Psoas muscle (tissue), 7 donors: ENCODE measurements at regions not wholly inside any gene's neighbourhood (a gene's known extent, or its start where the extent isn't known, plus 50 kb on each side); places are given as distances from the start of the nearest gene placed in this dataset.

Experiments used
- ATAC-seq, 4 donors: fragments of 200-7000 bp; cut with Tn5 transposase; one replicate each; pipeline ENCODE4 v1.9.1; 2020; ENCODE audit warnings: moderate library complexity in 3 of 4, mild to moderate bottlenecking in 2 of 4
- DNase-seq, 2 donors: peaks; one replicate each; pipeline ENCODE4 v3.0.0-alpha.2; 2020
- H3K27ac ChIP-seq: fragments of 200-600 bp; one replicate; pipeline ENCODE4 v1.8.0; 2022
- H3K27me3 ChIP-seq, 3 donors: fragments of 200-600 bp in 1 of 3; one replicate each; pipeline versions ENCODE4 v1.6.1 to v1.8.0; 2013 to 2022; ENCODE audit warnings: low read length in 2 of 3, mild to moderate bottlenecking in 2 of 3, moderate library complexity in 1 of 3; ENCODE audit not compliant: insufficient read depth in 3 of 3
- H3K36me3 ChIP-seq, 2 donors: fragments of 200-600 bp in 1 of 2; one replicate each; pipeline versions ENCODE4 v1.6.1 to v1.8.0; 2013 to 2022; ENCODE audit warnings: low read depth in 1 of 2, mild to moderate bottlenecking in 1 of 2, moderate library complexity in 1 of 2; ENCODE audit not compliant: insufficient read depth in 1 of 2
- H3K4me1 ChIP-seq: fragments of 200-600 bp; one replicate; pipeline ENCODE4 v1.8.0; 2022
- H3K4me3 ChIP-seq: fragments of 200-600 bp; one replicate; pipeline ENCODE4 v1.8.0; 2022; ENCODE audit warnings: mild to moderate bottlenecking
- H3K9me3 ChIP-seq: fragments of 200-600 bp; one replicate; pipeline ENCODE4 v1.8.0; 2022
- WGBS, 3 donors: extraction: QIAGEN DNeasy Blood & Tissue Kit; methylation state at CpG; one replicate each; pipeline versions ENCODE4 v1.1.6 to v1.1.7; 2013; 5-methylcytosine and 5-hydroxymethylcytosine counted together
- intact Hi-C, 2 donors: fragments of 100-400 bp; cut with DNase I; formaldehyde crosslinking; loops; one replicate each; pipeline versions ENCODE4 v1.11.0 to v1.14.2; 2022
- TF ChIP-seq, protein P1 (sequence below): fragments of 200-600 bp; IDR thresholded peaks from one replicate; pipeline ENCODE4 v1.8.0; 2022; ENCODE audit warnings: antibody characterized with exemption
- donor health status: healthy with polysubstance abuse.
- donor health status: DM: no; HTN: no; CAD: no; lungs with moderate emphysema.
- donor health status: Bipolar disorder and iron deficiency.
- donor health status: healthy.
- donor health status: DM: yes; HTN: yes; CAD: no.
- donor health status: DM: no; HTN: no; CAD: no.
- donor health status: DM: yes; HTN: yes; CAD: no.

DNA sequence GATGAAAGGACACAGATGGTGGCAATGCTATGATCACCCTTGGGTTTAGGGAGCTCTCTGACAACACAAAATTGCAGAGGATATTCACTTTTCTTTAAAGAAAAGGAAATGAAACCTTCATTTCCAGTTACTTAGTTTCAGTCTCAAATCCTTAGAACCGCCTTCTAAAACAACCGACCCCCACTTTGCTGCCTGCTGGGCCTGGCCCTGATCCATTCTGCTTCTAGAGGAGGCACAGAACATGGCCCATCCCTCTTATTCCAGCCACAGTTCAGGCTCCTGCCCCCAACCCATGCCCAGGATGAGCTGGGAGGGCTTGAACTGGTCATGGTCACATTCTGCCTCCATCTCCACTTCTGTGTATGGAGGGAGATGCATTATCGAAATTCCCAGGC, 311.6 kb downstream of the EN1 start:
- WGBS, 3 donors, result 81 to 96% (median 83%) methylated on average over 3 of the region's 3 CpGs
- intact Hi-C loops, result no loop called here
- no peak overlapping the region for H3K4me3 ChIP-seq
- H3K9me3 ChIP-seq, result no peaks in the 10 kb centered on the region
- H3K36me3 ChIP-seq, result no peaks in the 10 kb centered on the region
- no peaks in the 10 kb centered on the region for H3K27me3 ChIP-seq
- H3K27ac ChIP-seq, result no peak overlapping the region
- TF ChIP-seq, protein P1, sequence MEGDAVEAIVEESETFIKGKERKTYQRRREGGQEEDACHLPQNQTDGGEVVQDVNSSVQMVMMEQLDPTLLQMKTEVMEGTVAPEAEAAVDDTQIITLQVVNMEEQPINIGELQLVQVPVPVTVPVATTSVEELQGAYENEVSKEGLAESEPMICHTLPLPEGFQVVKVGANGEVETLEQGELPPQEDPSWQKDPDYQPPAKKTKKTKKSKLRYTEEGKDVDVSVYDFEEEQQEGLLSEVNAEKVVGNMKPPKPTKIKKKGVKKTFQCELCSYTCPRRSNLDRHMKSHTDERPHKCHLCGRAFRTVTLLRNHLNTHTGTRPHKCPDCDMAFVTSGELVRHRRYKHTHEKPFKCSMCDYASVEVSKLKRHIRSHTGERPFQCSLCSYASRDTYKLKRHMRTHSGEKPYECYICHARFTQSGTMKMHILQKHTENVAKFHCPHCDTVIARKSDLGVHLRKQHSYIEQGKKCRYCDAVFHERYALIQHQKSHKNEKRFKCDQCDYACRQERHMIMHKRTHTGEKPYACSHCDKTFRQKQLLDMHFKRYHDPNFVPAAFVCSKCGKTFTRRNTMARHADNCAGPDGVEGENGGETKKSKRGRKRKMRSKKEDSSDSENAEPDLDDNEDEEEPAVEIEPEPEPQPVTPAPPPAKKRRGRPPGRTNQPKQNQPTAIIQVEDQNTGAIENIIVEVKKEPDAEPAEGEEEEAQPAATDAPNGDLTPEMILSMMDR, result no peak
- DNase-seq (no peak), ATAC-seq (no peak)
- no peaks in the 10 kb centered on the region for H3K4me1 ChIP-seq

DNA sequence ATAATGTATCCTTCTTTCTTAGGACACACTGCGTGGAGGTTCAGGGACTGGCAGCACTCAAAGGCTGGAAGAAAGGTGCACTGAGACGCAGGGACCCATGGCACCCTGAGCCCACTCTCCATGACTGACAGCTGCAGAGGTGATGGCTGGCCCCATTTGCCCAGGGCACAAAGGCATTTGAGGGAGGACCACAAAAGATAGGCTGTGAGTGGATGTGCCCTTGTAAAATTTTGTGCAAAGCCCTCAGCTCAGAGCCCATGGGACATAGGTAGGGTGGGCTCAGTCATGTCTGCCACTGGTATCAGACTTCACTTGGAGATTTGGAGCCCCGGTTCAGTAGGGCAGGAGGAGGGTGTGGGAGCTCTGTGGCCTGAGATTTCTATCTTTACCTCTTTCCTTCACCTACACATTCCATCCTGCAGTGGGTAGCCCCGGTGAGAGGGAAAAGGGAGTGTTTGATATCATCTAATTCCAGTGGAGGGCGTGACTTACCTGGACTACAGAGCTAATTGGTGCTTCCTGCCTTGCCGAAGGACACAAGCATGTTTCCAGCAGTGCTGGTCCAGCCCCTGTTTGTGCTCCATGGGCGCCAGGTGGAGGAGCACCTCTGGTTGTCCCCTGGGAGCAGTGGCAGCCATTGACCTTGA, 312.2 kb downstream of the EN1 start:
- intact Hi-C loops, result no loop called here
- WGBS, 3 donors, result 58 to 84% (median 65%) methylated on average over 7 of the region's 7 CpGs
- no peaks in the 10 kb centered on the region for H3K36me3 ChIP-seq
- no peak overlapping the region for H3K4me3 ChIP-seq
- ATAC-seq (no peak), DNase-seq (no peak)
- H3K27ac ChIP-seq, result no peak overlapping the region
- no peaks in the 10 kb centered on the region for H3K27me3 ChIP-seq
- no peaks in the 10 kb centered on the region for H3K4me1 ChIP-seq
- H3K9me3 ChIP-seq, result no peaks in the 10 kb centered on the region
- TF ChIP-seq, protein P1, result no peak

DNA sequence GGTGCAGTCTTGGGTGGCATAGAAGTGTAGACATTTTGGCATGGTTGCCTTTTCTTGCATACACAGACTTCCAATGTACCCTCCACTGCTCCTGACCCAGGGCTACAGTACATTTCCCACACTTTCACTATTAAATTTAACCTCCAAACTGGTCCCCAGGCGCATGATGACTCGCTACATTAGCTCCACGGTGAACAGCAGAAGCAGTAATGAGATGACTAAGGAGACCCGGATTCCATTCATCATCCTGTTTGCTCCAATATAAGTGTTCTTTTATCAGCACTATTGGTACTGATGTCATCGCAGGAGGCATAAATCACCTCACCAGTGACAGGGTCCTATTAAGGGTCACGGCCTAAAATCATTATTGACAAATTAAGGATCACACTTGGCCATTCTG, 316.5 kb downstream of the EN1 start:
- intact Hi-C loops, result no loop called here
- no peak for ATAC-seq
- H3K27me3 ChIP-seq, result no peaks in the 10 kb centered on the region
- H3K4me3 ChIP-seq, result no peak overlapping the region
- H3K4me1 ChIP-seq, result no peaks in the 10 kb centered on the region
- 61 to 67% (median 65%) methylated on average over 6 of the region's 6 CpGs for WGBS, 3 donors
- no peak for DNase-seq
- TF ChIP-seq, protein P1, result no peak
- H3K36me3 ChIP-seq, result no peaks in the 10 kb centered on the region
- no peak overlapping the region for H3K27ac ChIP-seq
- H3K9me3 ChIP-seq, result no peaks in the 10 kb centered on the region

DNA sequence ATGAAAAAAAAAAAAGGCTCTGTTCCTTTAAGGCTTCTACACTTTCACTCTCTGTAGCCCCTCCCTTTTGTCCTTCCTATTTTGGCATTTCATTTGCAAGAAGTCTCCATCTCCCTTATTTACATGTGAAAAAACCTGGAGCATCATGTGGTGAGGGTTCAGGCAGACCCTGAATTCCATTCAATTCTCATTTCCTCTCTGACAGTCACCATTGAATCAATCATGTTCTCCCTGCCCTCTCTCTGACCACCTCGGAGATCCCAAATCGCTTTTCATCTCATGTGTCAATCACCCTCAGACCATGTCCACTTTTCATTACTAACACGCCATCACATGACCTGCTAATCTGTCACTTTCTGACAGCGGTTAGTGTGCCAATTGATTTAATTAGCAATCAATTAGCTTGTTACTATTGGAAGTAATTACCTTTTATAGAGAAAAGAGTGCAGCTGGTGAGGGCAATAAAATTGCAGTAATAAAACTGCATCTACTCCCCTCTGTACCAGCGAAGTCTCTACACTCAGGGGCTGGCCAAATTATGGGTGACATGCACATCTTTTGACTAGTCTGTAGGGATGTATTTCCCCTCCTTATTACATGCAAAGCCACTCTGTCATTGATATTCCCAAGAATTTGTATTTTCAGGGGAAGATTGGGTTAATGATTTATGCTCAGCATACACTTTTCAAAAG, 317.4 kb downstream of the EN1 start:
- Histone ChIP-seq H3K36me3 (no peaks in the 10 kb centered on the region), H3K4me1 (no peaks in the 10 kb centered on the region), H3K4me3 (no peak overlapping the region), H3K27me3 (peaks cover 0 to 4% (median 0%) of the 10 kb centered on the region in 3 donors), H3K9me3 (no peaks in the 10 kb centered on the region), H3K27ac (no peak overlapping the region)
- TF ChIP-seq, protein P1, result no peak
- WGBS, 3 donors, result 19 to 27% (median 21%) methylated on average over 5 of the region's 5 CpGs
- intact Hi-C loops, result no loop called here
- DNase-seq (no peak), ATAC-seq (no peak)
